ENCODE measurements at regions not wholly inside any gene's neighbourhood (a gene's known extent, or its start where the extent isn't known, plus 50 kb on each side); places are given as distances from the start of the nearest gene placed in this dataset.

GRCh38 chr21:38039369-38039768, 123.1 kb upstream of the KCNJ6 start:
- no peaks in the 10 kb centered on the region for H3K4me1 Mint-ChIP-seq (ENCODE audit: low read depth)
- no peaks in the 10 kb centered on the region for H3K9me3 Mint-ChIP-seq (ENCODE audit: low read depth)
- H3K36me3 Mint-ChIP-seq (ENCODE audit: insufficient read depth), result no peaks in the 10 kb centered on the region
- H3K27ac Mint-ChIP-seq, result no peak overlapping the region
- TF ChIP-seq CTCF (IDR thresholded peaks at IDR 0.05; ENCODE audit: unreplicated experiment), result no peak
- peaks cover 22% of the 10 kb centered on the region for H3K27me3 Mint-ChIP-seq
- no peak overlapping the region for H3K4me3 Mint-ChIP-seq (ENCODE audit: low read depth)
- no peak for DNase-seq (ENCODE audit: low spot score, unreplicated experiment)

- H3K27me3 Mint-ChIP-seq, result peaks cover 22% of the 10 kb centered on the region
- no peak overlapping the region for H3K4me3 Mint-ChIP-seq (ENCODE audit: low read depth)
- DNase-seq (ENCODE audit: low spot score, unreplicated experiment), result no peak
- no peaks in the 10 kb centered on the region for H3K9me3 Mint-ChIP-seq (ENCODE audit: low read depth)
- no peak overlapping the region for H3K27ac Mint-ChIP-seq
- no peaks in the 10 kb centered on the region for H3K4me1 Mint-ChIP-seq (ENCODE audit: low read depth)
- no peak for TF ChIP-seq CTCF (IDR thresholded peaks at IDR 0.05; ENCODE audit: unreplicated experiment)
- H3K36me3 Mint-ChIP-seq (ENCODE audit: insufficient read depth), result no peaks in the 10 kb centered on the region
Measured at GRCh38 chr21:38039841-38040240, 123.6 kb upstream of the KCNJ6 start.

- Mint-ChIP-seq H3K9me3 (ENCODE audit: low read depth) (no peaks in the 10 kb centered on the region), H3K4me3 (ENCODE audit: low read depth) (no peak overlapping the region), H3K27me3 (peaks cover 15% of the 10 kb centered on the region), H3K4me1 (ENCODE audit: low read depth) (no peaks in the 10 kb centered on the region), H3K36me3 (ENCODE audit: insufficient read depth) (no peaks in the 10 kb centered on the region), H3K27ac (no peak overlapping the region)
- TF ChIP-seq CTCF (IDR thresholded peaks at IDR 0.05; ENCODE audit: unreplicated experiment), result no peak
- DNase-seq (ENCODE audit: low spot score, unreplicated experiment), result no peak
Measured at GRCh38 chr21:38041493-38041892, 125.2 kb upstream of the KCNJ6 start.

GRCh38 chr21:38042246-38042645, 126.0 kb upstream of the KCNJ6 start:
- no peak for DNase-seq (ENCODE audit: low spot score, unreplicated experiment)
- Mint-ChIP-seq H3K27me3 (peaks cover 9% of the 10 kb centered on the region), H3K36me3 (ENCODE audit: insufficient read depth) (no peaks in the 10 kb centered on the region), H3K27ac (no peak overlapping the region), H3K9me3 (ENCODE audit: low read depth) (no peaks in the 10 kb centered on the region), H3K4me1 (ENCODE audit: low read depth) (no peaks in the 10 kb centered on the region), H3K4me3 (ENCODE audit: low read depth) (no peak overlapping the region)
- no peak for TF ChIP-seq CTCF (IDR thresholded peaks at IDR 0.05; ENCODE audit: unreplicated experiment)

- H3K9me3 Mint-ChIP-seq (ENCODE audit: low read depth), result no peaks in the 10 kb centered on the region
- no peaks in the 10 kb centered on the region for H3K27me3 Mint-ChIP-seq
- H3K36me3 Mint-ChIP-seq (ENCODE audit: insufficient read depth), result no peaks in the 10 kb centered on the region
- DNase-seq (ENCODE audit: low spot score, unreplicated experiment), result no peak
- TF ChIP-seq CTCF (IDR thresholded peaks at IDR 0.05; ENCODE audit: unreplicated experiment), result no peak
- H3K27ac Mint-ChIP-seq, result no peak overlapping the region
- no peak overlapping the region for H3K4me3 Mint-ChIP-seq (ENCODE audit: low read depth)
- no peaks in the 10 kb centered on the region for H3K4me1 Mint-ChIP-seq (ENCODE audit: low read depth)
Measured at GRCh38 chr21:38048167-38048566, 131.9 kb upstream of the KCNJ6 start.
